ES-I3 (cell line): ENCODE measurements at regions not wholly inside any gene's neighbourhood (a gene's known extent, or its start where the extent isn't known, plus 50 kb on each side); places are given as distances from the start of the nearest gene placed in this dataset.

Experiments used
- H3K36me3 ChIP-seq: 2 replicates; pipeline ENCODE4 v1.6.1; 2013; ENCODE audit warnings: mild to moderate bottlenecking, low read length, control low read depth, moderate library complexity; ENCODE audit not compliant: insufficient read depth
- H3K4me1 ChIP-seq: 2 replicates; pipeline ENCODE4 v1.6.1; 2013; ENCODE audit warnings: mild to moderate bottlenecking, control low read depth, low read length; ENCODE audit not compliant: insufficient read depth
- H3K9ac ChIP-seq: 2 replicates; pipeline ENCODE4 v1.6.1; 2013; ENCODE audit warnings: low read depth, mild to moderate bottlenecking, low read length, moderate library complexity
- H3K9me3 ChIP-seq: 2 replicates; pipeline ENCODE4 v1.6.1; 2013; ENCODE audit warnings: mild to moderate bottlenecking, low read length, moderate library complexity; ENCODE audit not compliant: control insufficient read depth, insufficient read depth

GRCh38 chr12:30466093-30466585, 229.5 kb downstream of the IPO8 start:
- Histone ChIP-seq H3K36me3 (no peaks in the 10 kb centered on the region), H3K9ac (no peak overlapping the region), H3K9me3 (no peaks in the 10 kb centered on the region), H3K4me1 (no peaks in the 10 kb centered on the region)

- no peaks in the 10 kb centered on the region for H3K36me3 ChIP-seq
- no peaks in the 10 kb centered on the region for H3K9me3 ChIP-seq
- no peak overlapping the region for H3K9ac ChIP-seq
- no peaks in the 10 kb centered on the region for H3K4me1 ChIP-seq
These were observed 232.0 kb downstream of the IPO8 start for GRCh38 chr12:30463636-30464035.

- Histone ChIP-seq H3K4me1 (no peaks in the 10 kb centered on the region), H3K9me3 (no peaks in the 10 kb centered on the region), H3K36me3 (no peaks in the 10 kb centered on the region), H3K9ac (no peak overlapping the region)
These were observed 233.4 kb downstream of the IPO8 start for GRCh38 chr12:30462249-30462648.

- Histone ChIP-seq H3K4me1 (no peaks in the 10 kb centered on the region), H3K9ac (no peak overlapping the region), H3K9me3 (no peaks in the 10 kb centered on the region), H3K36me3 (no peaks in the 10 kb centered on the region)
These were observed 234.5 kb downstream of the IPO8 start for GRCh38 chr12:30461026-30461615.

GRCh38 chr12:30458453-30458852, 237.2 kb downstream of the IPO8 start:
- H3K36me3 ChIP-seq: no peaks in the 10 kb centered on the region
- no peaks in the 10 kb centered on the region for H3K9me3 ChIP-seq
- H3K9ac ChIP-seq: no peak overlapping the region
- H3K4me1 ChIP-seq: no peaks in the 10 kb centered on the region

GRCh38 chr12:30457621-30458289, 237.9 kb downstream of the IPO8 start:
- Histone ChIP-seq H3K9ac (no peak overlapping the region), H3K9me3 (no peaks in the 10 kb centered on the region), H3K4me1 (no peaks in the 10 kb centered on the region), H3K36me3 (no peaks in the 10 kb centered on the region)

GRCh38 chr12:30450872-30451271, 244.8 kb downstream of the IPO8 start:
- H3K4me1 ChIP-seq: no peaks in the 10 kb centered on the region
- no peaks in the 10 kb centered on the region; the same call in 1 of the 2 replicates for H3K36me3 ChIP-seq
- H3K9ac ChIP-seq: no peak overlapping the region
- peaks cover 4% of the 10 kb centered on the region; the same call in 1 of the 2 replicates for H3K9me3 ChIP-seq

GRCh38 chr12:30450226-30450625, 245.4 kb downstream of the IPO8 start:
- no peak overlapping the region for H3K9ac ChIP-seq
- no peaks in the 10 kb centered on the region for H3K4me1 ChIP-seq
- peaks cover 4% of the 10 kb centered on the region; the same call in 1 of the 2 replicates for H3K9me3 ChIP-seq
- no peaks in the 10 kb centered on the region; the same call in 1 of the 2 replicates for H3K36me3 ChIP-seq

GRCh38 chr12:30448038-30448437, 247.6 kb downstream of the IPO8 start:
- H3K9ac ChIP-seq: no peak overlapping the region
- no peaks in the 10 kb centered on the region for H3K4me1 ChIP-seq
- peaks cover 4% of the 10 kb centered on the region; the same call in 1 of the 2 replicates for H3K9me3 ChIP-seq
- H3K36me3 ChIP-seq: no peaks in the 10 kb centered on the region; the same call in 1 of the 2 replicates

GRCh38 chr12:30447061-30447750, 248.5 kb downstream of the IPO8 start:
- Histone ChIP-seq H3K9me3 (peaks cover 4% of the 10 kb centered on the region; the same call in 1 of the 2 replicates), H3K36me3 (no peaks in the 10 kb centered on the region; the same call in 1 of the 2 replicates), H3K4me1 (no peaks in the 10 kb centered on the region), H3K9ac (no peak overlapping the region)

- H3K9ac ChIP-seq: no peak overlapping the region
- H3K9me3 ChIP-seq: no peaks in the 10 kb centered on the region; the same call in none of the 2 replicates
- no peaks in the 10 kb centered on the region for H3K36me3 ChIP-seq
- no peaks in the 10 kb centered on the region for H3K4me1 ChIP-seq
These were observed 253.2 kb downstream of the IPO8 start for GRCh38 chr12:30442461-30442860.

- Histone ChIP-seq H3K4me1 (no peaks in the 10 kb centered on the region), H3K36me3 (no peaks in the 10 kb centered on the region), H3K9me3 (no peaks in the 10 kb centered on the region; the same call in none of the 2 replicates), H3K9ac (no peak overlapping the region)
These were observed 254.7 kb downstream of the IPO8 start for GRCh38 chr12:30440826-30441602.

GRCh38 chr12:30439201-30439600, 256.5 kb downstream of the IPO8 start:
- H3K9ac ChIP-seq: no peak overlapping the region

GRCh38 chr12:30438601-30439041, 257.0 kb downstream of the IPO8 start:
- no peak overlapping the region for H3K9ac ChIP-seq
- H3K36me3 ChIP-seq: no peaks in the 10 kb centered on the region
- H3K9me3 ChIP-seq: no peaks in the 10 kb centered on the region; the same call in 1 of the 2 replicates
- no peaks in the 10 kb centered on the region for H3K4me1 ChIP-seq

More at GRCh38 chr12:30439201-30439600, 256.5 kb downstream of the IPO8 start:
- Histone ChIP-seq H3K36me3 (no peaks in the 10 kb centered on the region), H3K9me3 (no peaks in the 10 kb centered on the region; the same call in 1 of the 2 replicates), H3K4me1 (no peaks in the 10 kb centered on the region)
